HUES6 (cell line): ENCODE measurements at regions not wholly inside any gene's neighbourhood (a gene's known extent, or its start where the extent isn't known, plus 50 kb on each side); places are given as distances from the start of the nearest gene placed in this dataset.

Experiments used
- H3K27ac ChIP-seq: 2 replicates; pipeline ENCODE4 v1.7.0; 2013; ENCODE audit warnings: low read depth, mild to moderate bottlenecking, low read length, inconsistent platforms
- H3K27me3 ChIP-seq: 2 replicates; pipeline ENCODE4 v1.6.1; 2013; ENCODE audit warnings: low read length; ENCODE audit not compliant: control insufficient read depth, insufficient read depth
- H3K36me3 ChIP-seq: 2 replicates; pipeline ENCODE4 v1.6.1; 2013; ENCODE audit warnings: low read length; ENCODE audit not compliant: control insufficient read depth, insufficient read depth
- H3K4me1 ChIP-seq: 2 replicates; pipeline ENCODE4 v1.6.1; 2013; ENCODE audit warnings: low read length; ENCODE audit not compliant: control insufficient read depth, insufficient read depth
- H3K4me3 ChIP-seq: 2 replicates; pipeline ENCODE4 v1.5.1; 2013; ENCODE audit warnings: low read depth, low read length
- H3K9ac ChIP-seq: one replicate; pipeline ENCODE4 v1.6.1; 2013; ENCODE audit warnings: mild to moderate bottlenecking, low read length
- H3K9me3 ChIP-seq: 2 replicates; pipeline ENCODE4 v1.6.1; 2013; ENCODE audit warnings: low read depth, low read length; ENCODE audit not compliant: control insufficient read depth, insufficient read depth

DNA sequence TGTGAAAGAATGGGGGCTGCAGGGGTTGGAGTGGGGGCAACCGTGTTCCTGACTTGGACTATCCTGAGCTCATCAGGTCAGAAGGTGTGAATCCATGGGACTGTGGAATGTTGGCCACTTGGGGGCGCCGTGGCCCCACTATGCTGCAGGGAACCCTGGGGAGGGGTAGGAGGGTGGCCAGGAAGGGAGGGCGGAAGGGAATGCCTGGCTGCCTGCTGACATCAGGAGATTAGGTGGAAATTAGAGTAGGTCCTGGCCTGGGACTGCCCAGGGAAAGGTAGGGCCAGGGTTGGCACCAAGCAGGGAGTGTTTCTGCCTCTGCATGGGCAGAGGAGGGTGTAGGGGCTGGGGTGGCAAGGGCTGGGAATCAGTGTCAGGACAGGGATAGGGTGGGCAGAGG, 65.8 kb upstream of the PRSS58 start:
- Histone ChIP-seq H3K4me3 (no peak overlapping the region), H3K27me3 (no peaks in the 10 kb centered on the region), H3K36me3 (no peaks in the 10 kb centered on the region), H3K4me1 (peaks cover 18% of the 10 kb centered on the region), H3K9ac (no peak overlapping the region), H3K27ac (no peak overlapping the region), H3K9me3 (no peaks in the 10 kb centered on the region)

DNA sequence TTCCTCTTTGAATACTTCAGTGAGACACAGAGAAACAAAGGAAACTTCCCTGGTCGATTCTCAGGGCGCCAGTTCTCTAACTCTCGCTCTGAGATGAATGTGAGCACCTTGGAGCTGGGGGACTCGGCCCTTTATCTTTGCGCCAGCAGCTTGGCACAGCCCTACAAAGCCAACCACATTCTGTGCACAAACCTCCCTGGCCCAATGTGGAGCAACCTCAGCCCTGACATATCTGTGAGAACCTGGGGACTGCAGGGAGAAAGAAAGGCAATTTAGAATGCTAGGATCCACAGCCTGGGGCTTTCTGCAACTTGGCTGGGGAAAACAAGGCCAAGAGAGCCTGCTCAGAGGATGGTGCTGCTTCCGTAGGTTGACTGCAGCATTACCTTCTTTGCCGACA, 63.5 kb upstream of the PRSS58 start:
- H3K27ac ChIP-seq, result no peak overlapping the region
- no peaks in the 10 kb centered on the region for H3K36me3 ChIP-seq
- H3K9ac ChIP-seq, result no peak overlapping the region
- peaks cover 7% of the 10 kb centered on the region for H3K4me1 ChIP-seq
- H3K9me3 ChIP-seq, result no peaks in the 10 kb centered on the region
- H3K27me3 ChIP-seq, result no peaks in the 10 kb centered on the region
- no peak overlapping the region for H3K4me3 ChIP-seq

DNA sequence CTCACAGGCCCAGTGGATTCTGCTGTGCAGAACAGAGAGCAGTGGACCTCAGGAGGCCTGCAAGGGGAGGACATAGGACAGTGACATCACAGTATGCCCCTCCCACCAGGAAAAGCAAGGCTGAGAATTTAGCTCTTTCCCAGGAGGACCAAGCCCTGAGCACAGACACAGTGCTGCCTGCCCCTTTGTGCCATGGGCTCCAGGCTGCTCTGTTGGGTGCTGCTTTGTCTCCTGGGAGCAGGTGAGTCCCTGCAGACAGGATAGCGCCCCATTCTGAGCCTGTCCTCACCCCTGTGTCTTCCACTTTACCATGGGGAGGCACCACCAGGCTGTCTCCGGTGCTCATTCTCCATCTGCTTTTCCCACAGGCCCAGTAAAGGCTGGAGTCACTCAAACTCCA, 63.0 kb upstream of the PRSS58 start:
- Histone ChIP-seq H3K36me3 (no peaks in the 10 kb centered on the region), H3K27ac (no peak overlapping the region), H3K9me3 (no peaks in the 10 kb centered on the region), H3K27me3 (no peaks in the 10 kb centered on the region), H3K9ac (no peak overlapping the region), H3K4me1 (peaks cover 7% of the 10 kb centered on the region), H3K4me3 (no peak overlapping the region)

DNA sequence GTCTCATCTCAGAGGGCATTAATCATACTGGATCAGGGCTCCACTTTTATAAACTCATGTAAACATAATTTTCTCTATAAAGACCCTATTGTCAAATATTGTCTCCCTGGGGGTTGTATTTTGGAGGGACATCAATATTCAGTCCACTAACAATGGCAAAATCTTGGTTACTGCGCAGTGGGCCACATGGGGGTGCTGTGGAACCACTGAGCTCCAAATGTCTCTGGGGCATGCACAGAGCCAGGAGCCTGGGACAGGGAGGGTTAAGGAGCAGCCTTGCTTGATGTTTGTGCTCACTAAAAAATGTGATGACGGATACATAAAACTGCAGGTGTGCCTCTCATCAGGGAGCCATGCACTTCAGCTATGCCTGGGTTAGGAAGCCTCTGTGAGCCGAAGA, 62.1 kb upstream of the PRSS58 start:
- no peak overlapping the region for H3K4me3 ChIP-seq
- no peaks in the 10 kb centered on the region for H3K9me3 ChIP-seq
- H3K9ac ChIP-seq, result no peak overlapping the region
- H3K4me1 ChIP-seq, result peaks cover 7% of the 10 kb centered on the region
- no peaks in the 10 kb centered on the region for H3K27me3 ChIP-seq
- no peaks in the 10 kb centered on the region for H3K36me3 ChIP-seq
- no peak overlapping the region for H3K27ac ChIP-seq

DNA sequence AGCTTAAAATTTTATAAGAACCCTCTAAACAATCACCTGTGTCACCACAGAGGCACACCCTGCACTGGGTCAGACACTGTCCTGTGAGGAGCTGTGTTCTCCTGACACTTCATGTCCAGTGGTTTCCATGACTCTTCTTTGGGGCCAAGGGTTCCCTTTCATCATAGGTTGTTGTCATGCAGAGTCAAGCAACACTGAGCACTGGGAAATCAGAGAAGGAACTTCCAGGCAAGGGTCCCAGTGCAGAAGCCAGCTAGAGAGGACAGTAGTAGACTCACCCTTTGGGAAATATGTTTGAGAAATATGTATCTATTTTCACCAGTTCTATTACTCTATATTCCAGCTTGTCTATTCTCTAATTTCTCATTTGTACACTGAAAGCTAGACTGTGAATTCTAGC, 56.4 kb upstream of the PRSS58 start:
- Histone ChIP-seq H3K4me1 (no peaks in the 10 kb centered on the region), H3K9me3 (no peaks in the 10 kb centered on the region), H3K27me3 (peaks cover 4% of the 10 kb centered on the region; the same call in 1 of the 2 replicates), H3K9ac (no peak overlapping the region), H3K36me3 (no peaks in the 10 kb centered on the region), H3K4me3 (no peak overlapping the region), H3K27ac (no peak overlapping the region)

DNA sequence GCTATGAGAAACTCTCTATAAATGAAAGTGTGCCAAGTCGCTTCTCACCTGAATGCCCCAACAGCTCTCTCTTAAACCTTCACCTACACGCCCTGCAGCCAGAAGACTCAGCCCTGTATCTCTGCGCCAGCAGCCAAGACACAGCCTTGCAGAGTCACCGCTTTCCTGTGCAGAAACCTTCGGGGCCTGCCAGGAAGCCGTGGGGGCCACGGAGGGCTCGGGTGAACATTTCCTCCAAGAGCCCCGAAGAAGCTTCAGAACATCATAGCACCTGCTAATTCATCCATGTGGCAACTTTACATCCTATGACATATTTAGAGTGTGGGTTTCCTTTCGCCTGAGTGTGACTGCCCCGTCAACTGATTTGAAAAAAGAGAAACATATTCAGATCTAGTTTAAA, 55.7 kb upstream of the PRSS58 start:
- Histone ChIP-seq H3K27ac (no peak overlapping the region), H3K27me3 (peaks cover 4% of the 10 kb centered on the region; the same call in 1 of the 2 replicates), H3K4me1 (no peaks in the 10 kb centered on the region), H3K9ac (no peak overlapping the region), H3K4me3 (no peak overlapping the region), H3K9me3 (no peaks in the 10 kb centered on the region), H3K36me3 (no peaks in the 10 kb centered on the region)

DNA sequence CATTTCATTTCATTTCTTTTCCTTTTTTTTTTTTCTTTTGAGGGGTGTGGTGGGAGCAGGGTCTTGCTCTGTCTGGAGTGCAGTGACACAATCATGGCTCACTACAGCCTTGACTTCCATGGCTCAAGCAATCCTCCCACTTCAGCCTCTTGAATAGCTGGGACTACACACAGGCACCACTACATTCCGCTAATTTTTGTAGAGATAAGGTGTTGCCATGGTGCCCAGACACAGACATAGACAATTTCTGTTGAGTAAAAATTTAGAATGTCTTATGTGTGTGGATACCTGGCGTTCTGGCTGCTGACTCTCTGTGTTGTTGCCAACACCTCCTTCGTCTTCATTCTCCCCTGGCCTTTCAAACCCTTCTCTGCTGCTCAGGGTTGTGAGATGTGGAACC, 54.0 kb upstream of the PRSS58 start:
- H3K4me3 ChIP-seq, result no peak overlapping the region
- H3K36me3 ChIP-seq, result no peaks in the 10 kb centered on the region
- no peak overlapping the region for H3K27ac ChIP-seq
- H3K9me3 ChIP-seq, result no peaks in the 10 kb centered on the region
- peaks cover 4% of the 10 kb centered on the region; the same call in 1 of the 2 replicates for H3K27me3 ChIP-seq
- H3K9ac ChIP-seq, result no peak overlapping the region
- no peaks in the 10 kb centered on the region for H3K4me1 ChIP-seq

DNA sequence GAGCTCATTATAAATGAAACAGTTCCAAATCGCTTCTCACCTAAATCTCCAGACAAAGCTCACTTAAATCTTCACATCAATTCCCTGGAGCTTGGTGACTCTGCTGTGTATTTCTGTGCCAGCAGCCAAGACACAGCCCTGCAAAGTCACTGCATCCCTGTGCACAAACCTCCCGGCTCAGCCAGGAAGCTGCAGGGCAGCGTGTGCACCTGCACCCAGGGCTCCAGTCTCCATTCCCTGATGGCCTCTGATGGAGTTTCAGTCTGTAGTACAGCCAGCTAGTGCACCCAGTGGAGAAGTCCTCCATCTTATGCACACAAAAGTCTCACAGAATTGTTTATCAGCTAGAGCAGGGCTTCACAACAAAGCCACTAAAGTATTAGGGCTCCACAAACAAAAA, 51.1 kb upstream of the PRSS58 start:
- Histone ChIP-seq H3K4me3 (no peak overlapping the region), H3K27ac (no peak overlapping the region), H3K4me1 (no peaks in the 10 kb centered on the region), H3K27me3 (peaks cover 4% of the 10 kb centered on the region; the same call in 1 of the 2 replicates), H3K9me3 (no peaks in the 10 kb centered on the region), H3K9ac (no peak overlapping the region), H3K36me3 (no peaks in the 10 kb centered on the region)

DNA sequence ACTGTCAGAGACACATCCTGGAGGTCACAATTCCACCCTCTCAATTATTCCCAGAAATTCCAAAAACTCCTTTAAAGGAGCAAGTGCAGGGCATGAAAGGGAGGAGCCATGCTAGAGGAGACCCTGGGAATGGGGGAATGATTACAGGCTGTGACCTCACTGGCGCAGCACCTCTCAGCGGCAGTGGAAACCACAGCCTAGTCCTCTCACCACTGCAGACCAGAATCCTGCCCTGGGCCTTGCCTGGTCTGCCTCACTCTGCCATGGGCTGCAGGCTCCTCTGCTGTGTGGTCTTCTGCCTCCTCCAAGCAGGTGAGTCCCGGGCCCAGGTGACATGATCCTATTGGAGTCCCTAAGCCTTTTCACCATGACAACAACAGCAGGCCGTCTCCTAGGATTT, 50.5 kb upstream of the PRSS58 start:
- no peak overlapping the region for H3K27ac ChIP-seq
- H3K27me3 ChIP-seq, result peaks cover 4% of the 10 kb centered on the region; the same call in 1 of the 2 replicates
- no peak overlapping the region for H3K9ac ChIP-seq
- H3K4me1 ChIP-seq, result no peaks in the 10 kb centered on the region
- no peaks in the 10 kb centered on the region for H3K36me3 ChIP-seq
- no peak overlapping the region for H3K4me3 ChIP-seq
- H3K9me3 ChIP-seq, result no peaks in the 10 kb centered on the region
